ENCODE measurements at regions not wholly inside any gene's neighbourhood (a gene's known extent, or its start where the extent isn't known, plus 50 kb on each side); places are given as distances from the start of the nearest gene placed in this dataset.

GRCh38 chr9:27726244-27727081 is 153.2 kb upstream of the C9orf72 start:
- TF ChIP-seq CTCF (IDR thresholded peaks at IDR 0.05): peak; percentile 19 to 67 (median 53)
- no peak for TF ChIP-seq POLR2AphosphoS5 (IDR thresholded peaks at IDR 0.05)
- no peak for TF ChIP-seq POLR2A (IDR thresholded peaks at IDR 0.05)

All from prostate gland (tissue), 2 donors.